Amniotic epithelial cell (primary cell): ENCODE measurements at regions not wholly inside any gene's neighbourhood (a gene's known extent, or its start where the extent isn't known, plus 50 kb on each side); places are given as distances from the start of the nearest gene placed in this dataset.
A peak's percentile ranks its signal among the peaks of the same experiment; 100 is the strongest.
"Not testable (repeated sequence)": the region's sequence is repeated elsewhere in the genome, so short reads cannot be mapped to it uniquely, and the experiment has no call there.

Source experiments
- DNase-seq: peaks from one replicate; pipeline ENCODE4 v3.0.0-alpha.2; 2010; ENCODE audit warnings: low read depth

DNA sequence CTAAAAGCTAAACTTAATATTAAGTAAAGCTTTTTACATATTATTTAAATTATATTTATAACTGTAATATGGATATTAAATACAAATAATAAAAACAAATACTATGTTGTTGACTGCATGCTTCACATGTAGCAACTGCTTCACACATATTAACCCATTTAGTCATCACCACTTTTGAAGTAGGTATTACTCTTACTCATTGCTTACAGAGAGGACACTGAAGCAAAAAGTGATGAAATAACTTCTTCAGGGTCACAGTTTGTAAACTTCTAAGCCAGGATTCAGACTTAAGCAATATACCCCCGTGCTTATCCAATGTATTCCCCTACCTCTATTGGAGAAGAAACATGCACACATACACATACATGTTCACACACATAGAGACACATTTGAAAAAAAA, 166.6 kb downstream of the DKK2 start:
- peak; percentile 94 for DNase-seq

DNA sequence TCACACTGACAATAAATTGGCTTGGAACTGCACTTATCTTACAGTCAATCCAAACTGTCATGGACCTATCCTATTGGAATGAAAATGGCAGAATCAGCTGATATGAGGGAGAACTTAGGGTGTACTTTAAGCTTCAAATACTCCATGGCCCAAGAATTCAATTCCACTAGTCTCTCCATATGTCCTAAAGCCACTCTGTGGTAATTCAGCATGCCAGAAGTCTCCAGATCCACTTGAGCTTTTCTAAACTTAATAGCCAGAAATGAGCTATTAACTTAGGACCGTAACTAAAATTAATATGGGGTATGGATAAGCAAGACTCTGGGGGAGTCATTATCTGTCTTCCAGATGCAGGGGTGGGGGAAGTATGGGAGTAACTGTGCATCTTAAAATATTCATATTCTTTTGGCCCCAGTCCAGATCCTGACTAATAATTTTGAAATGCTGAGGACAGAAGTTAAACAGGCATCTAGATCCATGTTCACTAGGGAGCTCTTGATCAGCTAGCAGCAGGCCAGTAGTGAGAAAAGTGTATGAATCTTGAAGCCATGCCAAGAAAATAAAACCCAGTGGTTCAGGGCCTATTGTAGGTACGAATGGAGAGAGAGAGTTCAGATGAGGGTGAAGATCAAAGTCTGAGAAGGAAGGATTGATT, 167.6 kb downstream of the DKK2 start:
- peak; percentile 68 for DNase-seq

DNA sequence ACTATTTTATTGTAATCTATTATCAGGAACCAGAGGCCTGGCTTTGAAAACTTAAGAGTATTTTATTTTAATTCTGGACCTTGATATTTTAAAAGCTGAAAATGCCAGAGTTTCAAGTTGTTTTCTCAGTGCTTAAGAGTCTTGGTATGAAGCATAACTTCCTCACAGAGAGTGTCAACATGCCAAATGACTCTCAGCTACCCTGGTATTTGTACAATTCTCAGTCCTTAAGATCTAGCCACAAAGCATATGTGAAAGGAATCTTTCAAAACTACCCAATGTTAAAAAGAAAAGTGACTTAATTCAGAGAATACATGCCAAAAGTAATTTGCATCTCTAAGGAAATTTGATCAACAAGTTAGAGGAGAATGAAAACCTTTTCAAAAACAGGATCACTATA, 171.9 kb downstream of the DKK2 start:
- DNase-seq = peak; percentile 60

DNA sequence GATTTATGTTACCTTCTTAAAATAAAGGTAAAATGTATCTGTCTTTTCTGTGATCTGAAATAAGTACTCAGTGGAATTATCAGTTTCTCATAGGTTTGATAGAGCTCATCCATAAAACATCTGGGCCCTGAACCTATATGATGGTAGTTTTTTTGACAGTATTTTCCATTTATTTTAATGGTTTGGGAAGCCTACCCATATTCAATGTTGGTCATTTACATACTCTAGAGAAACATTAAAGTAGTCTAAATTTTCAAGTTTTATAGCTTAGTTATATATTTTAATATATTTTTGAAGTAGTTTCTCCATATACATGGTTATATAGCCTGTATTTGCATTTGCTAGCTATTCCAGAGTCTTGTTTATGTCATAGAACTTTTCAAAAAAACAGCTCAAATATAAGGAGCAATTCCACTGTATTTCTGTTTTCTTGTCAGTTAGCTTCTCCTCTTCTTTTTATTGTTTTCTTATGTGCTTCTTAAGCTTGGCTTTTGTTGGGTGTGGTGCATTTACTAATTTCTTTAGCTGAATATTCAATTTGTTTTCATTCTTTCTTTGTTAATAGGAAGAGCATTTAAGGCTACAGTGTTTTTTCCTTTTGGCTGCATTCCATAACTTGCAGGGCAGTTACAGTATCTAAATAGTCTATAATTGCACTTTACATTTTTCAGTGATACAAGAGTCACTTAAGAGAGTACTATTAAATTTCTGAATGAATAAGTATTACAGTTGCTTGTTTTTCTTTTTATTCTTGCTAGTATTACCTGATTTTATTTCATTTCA, 181.4 kb downstream of the DKK2 start:
- DNase-seq = no peak

DNA sequence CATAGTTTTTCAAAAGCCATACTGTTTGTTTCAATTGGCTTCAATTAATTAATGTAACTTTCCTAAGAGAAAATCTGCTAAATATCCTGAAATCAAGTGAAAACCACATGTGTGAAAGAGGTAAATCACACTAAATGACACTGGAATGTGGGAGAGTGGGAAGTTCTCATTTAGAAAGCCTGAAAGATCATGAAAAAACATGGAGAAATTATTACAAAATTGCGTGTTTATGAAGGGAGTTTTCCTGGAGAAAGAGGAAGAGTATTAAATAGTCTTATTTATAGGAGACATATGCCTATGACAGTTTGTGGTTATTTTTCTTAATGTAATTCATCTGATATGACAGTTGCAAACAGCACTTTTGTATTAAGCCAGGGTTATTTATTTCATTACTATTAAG, 183.7 kb downstream of the DKK2 start:
- DNase-seq = no peak

DNA sequence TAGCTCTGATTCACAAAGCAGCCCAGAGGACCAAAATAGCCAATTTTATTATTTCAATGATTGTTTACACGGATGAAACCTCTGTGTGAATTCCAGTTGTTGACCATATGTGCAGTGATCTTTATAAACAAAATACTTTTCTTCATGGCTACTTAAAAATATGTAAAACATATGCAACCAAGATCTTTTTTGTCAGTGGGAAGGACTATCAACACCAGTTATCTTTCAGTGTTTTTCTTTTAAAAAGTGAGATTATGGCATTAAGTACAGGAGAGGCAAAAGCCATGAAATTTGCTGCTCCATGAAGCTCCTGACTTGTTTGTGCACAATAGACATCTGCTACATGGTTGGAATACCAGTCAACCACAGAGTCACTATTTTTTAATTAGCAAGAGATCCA, 184.4 kb downstream of the DKK2 start:
- no peak for DNase-seq

DNA sequence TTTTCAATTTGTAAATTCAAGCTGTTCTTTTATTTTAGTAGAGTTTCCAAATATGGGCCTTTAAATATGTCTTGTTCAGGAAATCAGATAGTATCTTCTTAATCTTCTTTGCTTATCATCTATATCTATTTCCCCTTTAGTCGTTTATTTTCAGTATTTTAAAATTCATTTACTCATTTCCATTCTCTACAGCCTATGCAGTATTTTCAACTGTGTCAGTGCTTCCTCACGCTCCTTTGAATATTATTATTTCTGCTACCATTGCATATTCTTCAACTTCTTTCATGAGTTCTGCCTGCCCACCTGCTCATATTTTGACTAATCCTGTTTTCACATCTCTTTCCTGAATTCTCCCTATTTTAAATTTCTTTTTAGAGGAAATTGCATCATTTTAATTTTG, 185.4 kb downstream of the DKK2 start:
- DNase-seq = no peak

DNA sequence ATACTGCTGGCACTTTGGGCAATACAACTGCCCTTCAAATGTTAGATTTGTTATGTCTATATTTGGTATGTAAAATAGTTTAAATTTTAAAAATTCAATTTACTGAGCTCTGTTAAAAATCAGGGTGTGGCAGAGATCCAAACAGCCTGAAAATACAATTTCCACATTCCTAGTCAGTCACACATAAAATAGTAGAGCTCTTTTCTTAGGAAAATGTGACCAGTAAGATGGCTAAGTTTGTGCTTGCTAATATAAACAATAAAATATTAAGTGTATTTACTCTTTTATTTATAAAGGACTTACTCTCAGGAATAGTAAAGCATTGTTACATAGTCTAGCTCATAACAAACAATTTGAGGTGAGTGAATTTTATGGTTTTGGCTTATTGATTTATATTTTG, 200.2 kb downstream of the DKK2 start:
- no peak for DNase-seq

DNA sequence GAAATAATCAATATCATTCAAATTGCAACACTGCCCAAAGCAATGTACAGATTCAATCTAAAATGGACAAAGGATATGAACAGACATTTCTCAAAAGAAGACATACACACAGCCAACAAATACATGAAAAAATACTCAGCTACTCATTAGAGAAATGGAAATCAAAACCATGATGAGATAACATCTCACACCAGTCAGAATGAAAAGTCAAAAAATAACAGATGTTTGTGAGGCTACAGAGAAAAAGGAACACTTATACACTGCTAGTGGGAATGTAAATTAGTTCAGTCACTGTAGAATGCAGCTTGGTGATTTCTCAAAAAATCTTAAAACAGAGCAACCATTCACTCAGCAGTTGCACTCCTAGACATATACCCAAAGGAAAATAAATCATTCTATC, 205.2 kb downstream of the DKK2 start:
- no peak for DNase-seq

DNA sequence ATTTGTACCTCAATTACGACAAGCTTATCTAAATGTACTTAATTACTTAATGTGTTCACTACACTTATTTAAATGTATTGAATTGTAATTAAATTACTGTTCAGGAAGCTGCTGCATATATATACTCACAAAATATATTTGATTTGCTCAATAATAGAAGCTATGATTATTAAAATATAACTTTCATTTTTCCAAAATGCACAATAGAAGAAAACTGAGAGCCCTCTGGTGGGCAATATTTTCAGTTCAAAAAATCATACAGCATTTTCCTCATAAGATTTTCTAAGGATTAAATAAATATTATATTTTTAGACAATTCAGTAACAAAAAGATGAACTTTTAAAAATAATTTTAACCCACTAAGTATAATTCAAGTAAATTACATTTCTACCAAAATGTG, 217.3 kb downstream of the DKK2 start:
- no peak for DNase-seq

DNA sequence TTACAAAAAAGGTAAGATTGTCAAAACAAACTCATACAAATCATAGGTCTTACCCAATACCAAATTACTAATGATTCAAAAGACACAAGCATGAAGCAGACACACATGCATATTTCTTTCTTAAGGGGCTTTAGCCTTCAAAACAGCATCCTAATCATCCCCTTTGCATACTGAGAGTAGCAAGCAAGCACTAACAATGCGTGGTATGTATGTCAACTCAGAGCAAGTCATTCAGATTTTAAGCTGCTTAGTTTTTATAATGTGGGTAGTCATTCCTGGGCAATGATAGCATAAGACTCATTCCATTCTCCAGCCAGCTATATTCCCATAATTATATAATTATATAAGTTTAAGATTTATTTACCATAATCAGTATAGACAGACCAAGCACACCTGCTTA, 219.6 kb downstream of the DKK2 start:
- DNase-seq = peak; percentile 64

DNA sequence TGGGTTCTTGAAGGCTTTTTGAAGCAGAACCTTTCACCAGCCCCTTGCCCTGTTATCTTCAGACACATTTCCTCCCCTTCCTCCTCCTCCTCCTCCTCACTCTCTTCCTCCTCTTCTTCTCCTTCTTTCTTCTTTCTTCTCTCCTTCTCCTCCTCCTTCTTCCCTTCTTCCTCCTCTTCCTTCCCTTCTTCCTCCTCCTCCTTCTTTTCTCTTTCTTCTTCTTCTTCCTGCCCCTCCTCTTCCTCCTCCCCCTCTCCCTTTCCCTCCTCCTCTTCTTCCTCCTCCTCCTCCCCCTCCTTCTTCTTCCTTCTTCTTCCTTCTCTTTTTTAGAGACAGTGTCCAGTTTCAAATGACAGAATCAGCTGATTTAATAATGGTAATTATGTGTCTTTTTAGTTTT, 226.0 kb downstream of the DKK2 start:
- no peak for DNase-seq

DNA sequence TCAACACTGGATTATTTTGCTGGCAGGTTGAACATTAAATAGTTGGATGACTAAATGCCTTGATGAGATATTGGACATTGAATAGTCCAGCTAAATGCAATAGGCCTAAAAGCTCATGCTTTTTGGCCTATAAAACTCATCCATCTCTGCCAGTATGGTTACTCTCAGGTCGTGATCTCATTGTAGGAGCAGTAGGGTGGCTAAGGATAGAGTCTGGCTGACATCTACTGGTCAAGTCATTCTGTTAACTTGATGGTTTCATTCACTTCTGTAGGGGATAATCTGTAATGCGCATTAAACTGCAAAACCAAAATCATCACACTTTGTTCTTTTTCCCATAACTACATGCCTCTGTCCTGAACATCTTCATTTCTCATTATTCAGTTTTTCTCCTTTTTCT, 227.0 kb downstream of the DKK2 start:
- peak; percentile 76 for DNase-seq

DNA sequence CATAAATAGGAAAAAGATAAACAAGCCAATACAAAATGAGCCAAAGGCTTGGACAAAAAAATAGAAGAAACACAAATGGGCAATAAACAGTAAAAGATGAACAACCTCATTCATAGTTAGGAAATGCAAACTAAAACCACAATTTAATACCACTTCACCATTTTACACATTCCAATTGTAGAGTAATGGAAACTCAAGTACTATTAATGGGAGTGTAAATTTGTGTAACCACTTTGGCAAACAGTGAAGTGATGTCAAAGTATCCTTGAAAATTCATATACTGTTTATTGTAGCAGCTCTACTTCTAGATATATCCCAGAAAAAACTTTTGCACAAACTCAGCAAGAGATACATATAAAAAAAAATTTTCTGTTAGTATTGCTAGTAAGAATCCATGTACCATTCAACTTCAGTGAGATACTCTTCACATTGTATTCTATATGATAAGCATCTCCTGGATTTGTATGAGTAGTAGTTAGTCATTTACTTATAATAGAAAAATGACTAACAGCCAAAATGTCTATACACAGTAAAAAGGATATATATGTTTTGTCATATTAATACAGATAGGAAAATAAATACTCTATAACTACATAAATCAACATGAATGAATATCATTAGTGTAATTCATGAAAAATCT, 229.8 kb downstream of the DKK2 start:
- DNase-seq = peak; percentile 7

DNA sequence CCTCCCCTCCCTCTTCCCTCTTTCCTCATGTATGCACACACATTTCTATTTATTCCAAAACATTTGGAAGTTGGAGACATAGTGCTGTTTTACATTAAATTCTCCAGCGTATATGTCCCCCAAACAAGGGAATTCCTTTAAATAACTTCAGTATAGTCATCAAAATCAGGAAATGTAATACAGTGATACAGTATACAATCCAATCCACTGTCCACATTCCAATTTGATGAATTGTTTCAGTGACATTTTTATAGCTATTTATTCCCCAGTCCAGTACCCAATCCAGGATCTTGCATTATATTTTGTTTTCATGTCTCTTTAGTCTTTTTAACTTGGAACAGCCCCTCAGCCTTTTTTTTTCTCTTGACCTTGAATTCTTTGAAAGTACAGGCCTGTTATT, 233.0 kb downstream of the DKK2 start:
- no peak for DNase-seq

DNA sequence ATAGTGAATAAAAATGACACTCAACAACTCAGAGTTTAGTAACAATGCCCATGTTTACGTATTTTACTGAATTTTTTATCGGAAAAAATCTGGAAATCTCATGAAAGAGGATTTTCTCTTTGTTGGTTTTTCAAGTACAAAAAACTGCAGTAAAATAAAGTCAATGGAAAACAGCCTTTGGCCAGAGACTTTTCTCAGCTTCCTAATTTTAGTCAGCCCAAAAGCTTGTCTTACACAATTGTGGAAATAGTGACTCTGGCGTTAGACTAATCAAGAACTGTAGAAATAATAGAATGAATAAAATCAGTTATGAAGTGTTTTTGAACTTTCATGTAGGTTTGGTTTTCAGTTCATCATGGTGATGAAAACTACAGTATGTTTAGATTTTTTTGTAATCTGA, 234.7 kb downstream of the DKK2 start:
- no peak for DNase-seq

DNA sequence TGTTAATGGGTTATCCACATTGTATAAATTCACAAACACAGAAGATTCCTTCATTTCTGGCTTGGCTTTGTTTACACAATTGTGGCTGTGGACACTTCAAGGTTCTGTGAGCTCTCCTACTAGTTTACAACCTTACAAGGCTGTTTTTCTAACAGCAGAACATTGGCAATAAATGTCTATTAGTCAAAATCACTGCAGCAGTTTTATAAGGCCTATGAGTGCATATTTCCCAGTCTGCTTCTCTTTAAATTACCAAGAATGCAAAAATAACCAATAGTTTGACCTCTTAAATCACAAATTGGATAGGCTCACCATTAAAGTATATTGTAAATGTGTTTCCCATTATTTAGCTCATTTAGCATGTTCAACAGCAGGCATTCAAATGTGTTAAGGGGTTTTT, 239.2 kb downstream of the DKK2 start:
- no peak for DNase-seq

DNA sequence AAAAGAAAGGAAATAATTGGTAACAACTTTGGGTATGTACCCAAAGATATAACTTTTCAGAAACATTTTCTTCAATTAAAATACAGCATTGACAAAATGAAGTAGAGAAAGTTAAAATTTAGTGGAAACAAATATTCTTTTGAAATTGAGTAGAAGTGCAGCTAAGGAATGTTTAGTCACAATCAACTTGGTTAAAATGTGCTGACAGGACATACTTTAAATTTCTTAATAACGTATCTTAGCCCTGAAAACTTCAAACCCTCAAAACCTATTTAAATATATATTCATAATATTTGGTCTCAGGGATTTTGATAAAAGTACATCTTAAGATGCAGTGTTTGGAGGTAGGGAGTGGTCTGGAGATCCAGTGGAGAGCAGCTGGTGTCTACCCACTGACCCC, 240.8 kb downstream of the DKK2 start:
- no peak for DNase-seq

DNA sequence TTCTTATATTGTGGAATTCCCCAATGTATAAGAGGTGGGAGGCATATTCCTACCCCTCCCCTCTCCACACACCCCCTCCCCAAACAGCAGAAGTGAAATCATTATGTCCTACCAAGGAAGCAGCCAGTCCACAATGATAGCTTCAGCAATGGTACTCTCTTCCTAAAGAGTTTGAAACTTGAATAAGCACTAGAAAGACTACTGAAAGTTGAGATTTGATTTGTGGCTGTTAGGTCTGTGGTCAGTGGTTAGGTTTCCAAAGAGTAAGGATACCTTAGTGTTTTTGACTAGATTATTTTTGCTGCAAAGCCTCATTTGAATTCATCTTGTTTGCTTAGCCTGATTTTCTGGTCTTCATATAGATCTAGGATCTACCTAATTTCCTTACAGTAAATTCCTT, 242.2 kb downstream of the DKK2 start:
- no peak for DNase-seq

DNA sequence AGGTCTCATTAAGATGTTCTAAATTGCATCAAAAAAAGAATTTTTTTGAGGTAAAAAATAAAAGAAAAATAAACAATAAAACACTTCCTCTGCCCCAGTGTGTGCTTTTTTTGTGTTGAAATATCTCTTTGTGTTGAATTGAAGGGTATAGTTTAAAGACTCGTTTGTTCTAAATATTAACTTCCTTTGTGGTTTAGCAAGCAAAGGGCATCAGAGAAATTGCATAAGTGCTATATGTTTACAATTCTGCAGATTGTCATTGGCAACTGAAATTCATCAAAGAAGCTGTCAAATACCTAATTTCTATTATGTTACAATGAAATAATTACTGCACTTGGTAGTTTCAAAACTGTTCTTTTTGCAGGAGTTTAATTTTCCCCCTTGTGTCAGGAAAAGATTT, 260.5 kb downstream of the DKK2 start:
- DNase-seq = peak; percentile 9

DNA sequence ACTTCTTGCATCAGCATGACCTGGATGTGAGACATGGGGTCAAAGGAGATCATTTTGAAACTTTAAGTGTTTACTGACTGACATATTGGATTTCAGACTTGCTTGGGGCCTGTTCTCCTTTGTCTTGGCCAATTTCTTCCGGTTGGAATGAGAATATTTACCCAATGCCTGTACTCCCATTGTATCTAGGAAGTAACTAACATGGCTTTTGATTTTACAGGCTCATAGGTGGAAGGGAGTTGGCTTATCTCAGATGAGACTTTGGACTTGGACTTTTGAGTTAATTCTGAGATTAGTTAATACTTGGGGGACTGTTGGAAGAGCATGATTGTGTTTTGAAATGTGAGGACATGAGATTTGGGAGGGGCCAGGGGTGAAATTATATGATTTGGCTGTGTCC, 262.1 kb downstream of the DKK2 start:
- DNase-seq = not testable (repeated sequence)

DNA sequence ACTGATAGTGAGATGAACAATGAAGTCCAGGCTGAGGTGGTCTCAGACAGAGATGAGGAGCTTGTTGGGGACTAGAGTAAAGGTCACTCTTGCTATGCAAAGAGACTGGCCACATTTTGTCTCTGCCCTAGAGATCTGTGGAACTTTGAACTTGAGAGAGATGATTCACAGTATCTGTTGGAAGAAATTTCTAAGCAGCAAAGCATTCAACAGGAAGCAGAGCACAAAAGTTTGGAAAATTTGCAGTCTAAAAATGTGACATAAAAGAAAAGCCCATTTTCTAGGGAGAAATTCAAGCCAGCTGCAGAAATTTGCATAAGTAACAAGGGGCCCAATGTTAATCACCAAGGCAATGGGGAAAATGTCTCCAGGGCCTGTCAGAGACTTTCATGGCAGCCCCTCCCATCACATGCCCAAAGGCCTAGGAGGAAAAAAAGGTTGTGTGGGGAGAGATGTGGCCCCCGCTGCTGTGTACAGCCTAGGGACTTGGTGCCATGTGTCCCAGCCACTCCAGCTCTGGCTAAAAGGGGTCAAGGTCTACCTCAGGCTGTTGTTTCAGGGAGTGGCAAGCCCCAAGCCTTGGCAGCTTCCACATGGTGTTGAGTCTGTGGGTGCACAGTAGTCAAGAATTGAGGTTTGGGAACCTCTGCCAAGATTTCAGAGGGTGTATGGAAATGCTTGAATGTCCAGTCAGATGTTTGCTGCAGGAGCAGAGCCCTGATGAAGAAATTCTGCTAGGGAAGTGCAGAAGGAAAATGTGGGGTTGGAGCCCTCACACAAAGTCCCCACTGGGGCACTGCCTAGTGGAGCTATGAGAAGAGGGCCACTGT, 262.8 kb downstream of the DKK2 start:
- peak; percentile 31 for DNase-seq

DNA sequence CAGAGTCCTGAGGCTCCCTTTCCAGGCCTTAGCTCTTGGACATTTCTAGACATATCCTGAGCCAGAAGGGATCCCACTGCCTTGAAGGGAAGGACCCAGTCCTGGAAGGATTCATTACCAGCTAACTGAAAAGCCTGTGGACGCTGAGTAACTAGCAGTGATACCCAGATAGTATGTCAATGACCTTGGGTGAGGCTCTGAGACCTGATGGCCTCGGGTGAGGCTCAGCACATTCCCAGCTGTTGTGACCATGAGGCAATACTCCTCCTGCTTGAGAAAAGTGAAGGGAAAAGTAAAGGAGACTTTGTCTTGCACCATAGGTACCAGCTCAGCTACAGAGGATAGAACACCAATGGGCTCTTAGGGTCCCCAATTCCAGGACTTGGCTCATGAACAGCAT, 268.1 kb downstream of the DKK2 start:
- DNase-seq = no peak
